HG02840 (cell line): ENCODE measurements at regions not wholly inside any gene's neighbourhood (a gene's known extent, or its start where the extent isn't known, plus 50 kb on each side); places are given as distances from the start of the nearest gene placed in this dataset.

Experiments used
- ATAC-seq: cut with Tn5 transposase; IDR thresholded peaks from one replicate; pipeline ENCODE4 v1.9.1; 2021; ENCODE audit warnings: mild to moderate bottlenecking, moderate library complexity, moderate number of reproducible peaks; ENCODE audit not compliant: unreplicated experiment, low FRiP score

DNA sequence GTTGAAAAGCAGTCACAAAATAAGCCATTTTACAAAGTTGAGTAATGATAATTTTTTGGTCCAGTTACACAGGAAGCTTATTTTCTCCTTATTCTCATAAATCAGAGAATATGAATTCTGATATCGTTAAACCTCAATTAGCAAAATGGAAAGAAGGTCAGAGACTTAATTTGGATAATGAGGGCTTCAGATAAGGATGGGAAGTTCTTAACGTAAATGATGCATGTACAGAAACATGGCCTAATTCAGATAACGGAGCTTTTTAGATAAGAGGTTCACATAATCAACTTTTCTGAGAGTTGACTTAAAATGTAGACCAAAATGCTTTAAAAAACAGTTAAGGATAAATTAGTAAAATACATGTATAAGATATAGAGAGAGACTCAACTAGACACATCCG is 746.3 kb upstream of the SLC10A2 start:
- no peak for ATAC-seq

- no peak for ATAC-seq
These were observed 743.8 kb upstream of the SLC10A2 start for GRCh38 chr13:103810026-103810425.

DNA sequence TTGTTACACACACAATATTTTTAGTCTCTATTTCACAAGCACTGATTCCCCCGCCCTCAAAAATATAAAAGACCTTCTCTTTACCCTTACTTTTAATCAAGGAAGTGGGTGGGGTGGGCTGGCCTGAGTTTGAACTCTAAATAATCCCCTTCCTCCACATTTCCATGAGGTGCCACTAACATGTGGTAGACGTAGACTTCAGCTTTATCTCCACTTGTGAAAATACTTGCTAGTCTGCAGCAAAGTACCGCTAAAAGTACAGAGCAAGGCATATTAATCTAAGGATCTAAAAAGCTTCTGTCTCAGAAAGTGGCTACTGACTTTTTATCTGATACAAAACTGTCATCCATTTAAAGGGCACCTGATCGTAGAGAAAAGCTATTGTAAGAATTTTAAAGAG is 739.6 kb upstream of the SLC10A2 start:
- no peak for ATAC-seq

GRCh38 chr13:103803349-103803748 is 737.1 kb upstream of the SLC10A2 start:
- no peak for ATAC-seq

DNA sequence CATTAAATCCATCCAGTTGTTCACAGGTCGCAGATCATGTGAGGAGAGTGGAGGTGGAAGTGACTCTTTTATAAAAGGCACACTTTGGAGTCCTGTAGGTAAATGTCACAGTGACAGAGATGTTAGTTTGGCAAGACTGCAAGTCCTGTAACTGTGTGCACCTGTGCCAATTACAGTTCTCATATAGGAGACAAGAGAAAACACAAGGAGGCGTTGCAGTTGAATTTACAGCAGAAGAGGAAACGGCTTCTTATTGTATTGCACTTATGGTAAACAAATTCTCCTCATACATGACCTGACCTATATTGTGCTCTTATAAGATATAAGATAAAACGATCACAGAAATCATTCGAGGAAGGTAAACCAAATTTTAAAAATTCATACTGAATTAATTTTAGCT is 732.8 kb upstream of the SLC10A2 start:
- no peak for ATAC-seq

- no peak for ATAC-seq
These were observed 729.8 kb upstream of the SLC10A2 start for GRCh38 chr13:103795892-103796478.

DNA sequence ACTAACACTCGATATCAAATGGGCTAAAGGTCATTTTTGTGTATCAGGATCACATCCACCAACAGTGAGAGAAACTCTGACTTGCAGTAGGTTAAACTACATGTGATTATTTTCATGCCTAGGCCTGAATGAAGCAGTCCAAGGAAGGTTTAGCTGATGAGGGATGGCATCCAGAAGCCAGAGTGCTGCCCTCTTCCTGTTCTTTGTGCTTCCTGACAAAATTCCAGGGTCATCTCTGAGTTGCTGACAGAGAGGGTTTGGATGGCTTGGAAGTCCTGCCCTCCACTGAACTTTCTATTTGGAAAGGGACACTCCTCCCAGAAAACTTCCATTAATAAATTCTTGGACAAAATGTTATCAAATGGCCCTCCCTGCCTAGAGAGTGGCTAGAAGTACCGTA is 728.3 kb upstream of the SLC10A2 start:
- ATAC-seq = no peak

- no peak for ATAC-seq
These were observed 721.9 kb upstream of the SLC10A2 start for GRCh38 chr13:103788061-103788652.

DNA sequence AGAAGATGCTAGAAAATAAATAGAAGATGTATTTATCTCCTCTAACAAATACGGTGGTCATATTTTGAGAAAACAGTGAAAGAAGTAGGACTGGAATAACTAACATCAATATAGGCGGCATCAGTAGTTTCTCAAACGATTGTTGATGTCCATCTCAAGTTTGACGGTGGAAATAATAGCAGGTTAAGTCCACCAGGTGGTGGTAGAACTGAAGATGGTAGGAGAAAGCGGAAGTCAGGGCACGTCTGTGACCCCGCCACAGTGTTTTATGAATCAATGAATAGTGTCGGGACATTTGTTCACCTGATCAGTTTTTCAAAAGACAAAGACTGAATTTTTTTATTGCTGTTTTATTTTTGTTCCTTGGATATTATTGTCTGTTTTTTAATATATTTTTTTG is 706.4 kb upstream of the SLC10A2 start:
- ATAC-seq = no peak

- no peak for ATAC-seq
These were observed 696.3 kb upstream of the SLC10A2 start for GRCh38 chr13:103762523-103762922.

DNA sequence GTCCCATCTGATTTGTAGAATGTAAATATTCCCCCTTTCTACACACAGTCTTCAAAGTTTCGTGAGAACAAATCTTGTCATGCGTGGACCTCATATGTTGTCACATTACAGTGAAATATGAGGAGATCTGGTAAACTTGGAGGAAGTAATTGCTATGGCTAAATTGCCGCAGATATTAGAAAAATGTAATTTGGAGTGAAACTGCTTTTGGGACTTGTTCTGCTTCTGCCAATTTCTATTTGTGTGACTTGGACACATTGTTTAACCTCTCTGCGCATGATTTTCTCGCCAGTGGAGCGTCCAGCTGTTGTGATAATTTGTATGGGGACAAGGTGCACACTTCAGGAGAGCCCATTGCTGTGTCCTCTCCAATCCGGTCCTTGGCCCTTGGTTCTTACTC is 693.1 kb upstream of the SLC10A2 start:
- ATAC-seq = no peak

GRCh38 chr13:103758222-103758621 is 692.0 kb upstream of the SLC10A2 start:
- no peak for ATAC-seq

DNA sequence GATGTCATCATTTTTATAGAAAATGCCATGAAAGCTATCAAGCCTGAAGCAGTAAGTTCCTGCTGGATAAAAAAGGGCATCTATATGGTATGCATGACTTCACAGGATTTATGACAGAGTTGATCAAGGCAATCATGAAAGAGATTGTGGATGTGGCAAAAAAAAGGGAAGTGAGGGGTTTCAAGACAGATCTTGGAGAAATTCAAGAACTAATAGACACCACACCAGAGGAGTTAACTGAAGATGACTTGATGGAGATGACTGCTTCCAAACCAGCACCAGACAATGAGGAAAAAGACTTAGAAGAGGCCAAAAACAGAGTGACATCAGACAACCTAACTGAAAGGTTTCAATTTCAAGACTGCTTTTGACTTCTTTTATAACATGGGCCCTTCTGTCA is 691.1 kb upstream of the SLC10A2 start:
- no peak for ATAC-seq

GRCh38 chr13:103754783-103755182 is 688.6 kb upstream of the SLC10A2 start:
- no peak for ATAC-seq

DNA sequence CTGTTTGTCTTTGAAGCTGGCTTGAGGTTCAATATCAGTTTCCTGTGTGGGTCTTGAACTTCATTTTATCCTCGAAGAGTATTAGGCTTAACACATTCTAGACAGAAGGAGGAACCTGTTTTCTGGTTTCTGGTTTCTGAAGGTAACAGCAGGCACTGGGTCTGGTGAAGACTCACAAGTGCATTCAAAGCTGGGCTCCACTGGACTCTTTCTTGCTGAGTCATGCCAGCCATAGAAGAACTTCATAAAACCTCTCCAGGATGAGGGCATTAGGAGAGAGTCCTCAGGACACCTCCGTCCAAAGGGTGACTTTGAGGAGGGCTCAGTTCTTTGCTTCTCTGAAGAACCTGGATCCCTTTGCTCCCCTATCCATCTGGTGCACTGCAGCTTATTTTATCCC is 668.6 kb upstream of the SLC10A2 start:
- no peak for ATAC-seq

DNA sequence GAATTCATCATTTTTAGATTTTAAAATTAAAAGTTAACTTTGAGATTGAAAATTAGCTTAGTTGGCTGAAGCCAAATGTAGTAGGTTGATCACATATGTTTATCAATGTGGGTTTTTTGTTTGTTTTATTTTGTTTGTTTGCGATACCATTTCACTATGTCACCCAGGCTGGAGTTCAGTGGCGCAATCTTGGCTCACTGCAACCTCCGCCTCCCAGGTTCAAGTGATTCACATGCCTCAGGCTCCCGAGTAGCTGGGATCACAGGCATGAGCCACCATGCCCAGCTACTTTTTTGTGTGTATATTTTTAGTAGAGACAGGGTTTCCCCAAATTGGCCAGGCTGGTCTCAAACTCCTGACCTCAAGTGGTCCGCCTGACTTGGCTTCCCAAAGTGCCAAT is 665.7 kb upstream of the SLC10A2 start:
- ATAC-seq = no peak

GRCh38 chr13:103730407-103730806 is 664.2 kb upstream of the SLC10A2 start:
- no peak for ATAC-seq

DNA sequence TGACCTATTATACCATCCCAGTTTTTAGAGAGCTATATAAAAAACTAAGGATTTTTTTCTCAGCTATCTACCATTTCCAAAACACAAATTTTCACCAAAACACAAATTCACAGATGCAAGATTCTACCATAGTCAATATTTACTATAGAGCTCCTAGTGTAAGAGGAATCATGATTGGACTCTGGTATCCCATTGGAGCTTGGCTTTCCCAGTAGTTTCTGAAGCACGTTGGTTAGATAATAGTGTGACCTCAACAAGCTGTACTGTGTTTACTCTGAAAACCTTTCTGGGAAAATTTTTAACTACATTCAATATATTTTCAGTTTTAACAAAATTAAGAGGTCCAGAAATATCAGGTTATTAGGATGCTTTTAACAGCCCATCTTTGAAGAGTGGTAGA is 660.6 kb upstream of the SLC10A2 start:
- ATAC-seq = no peak

DNA sequence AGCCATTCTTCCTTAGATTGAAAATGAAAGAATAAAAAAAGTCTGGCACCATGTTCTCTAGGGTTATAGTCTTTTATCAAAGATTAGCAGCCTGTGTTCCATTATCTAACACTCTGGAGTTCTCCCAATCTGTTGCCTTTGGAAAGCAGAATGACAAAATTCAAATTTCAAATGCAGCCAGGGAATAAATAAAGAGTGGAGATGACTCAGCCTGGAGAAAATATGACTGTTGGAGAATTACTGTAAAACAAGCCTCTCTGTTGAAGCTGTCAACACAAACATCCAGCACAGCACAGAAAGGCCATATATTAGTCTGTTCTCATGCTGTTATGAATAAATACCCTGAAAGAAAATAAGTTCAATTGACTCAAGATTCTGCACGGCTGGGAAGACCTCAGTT is 650.5 kb upstream of the SLC10A2 start:
- no peak for ATAC-seq

DNA sequence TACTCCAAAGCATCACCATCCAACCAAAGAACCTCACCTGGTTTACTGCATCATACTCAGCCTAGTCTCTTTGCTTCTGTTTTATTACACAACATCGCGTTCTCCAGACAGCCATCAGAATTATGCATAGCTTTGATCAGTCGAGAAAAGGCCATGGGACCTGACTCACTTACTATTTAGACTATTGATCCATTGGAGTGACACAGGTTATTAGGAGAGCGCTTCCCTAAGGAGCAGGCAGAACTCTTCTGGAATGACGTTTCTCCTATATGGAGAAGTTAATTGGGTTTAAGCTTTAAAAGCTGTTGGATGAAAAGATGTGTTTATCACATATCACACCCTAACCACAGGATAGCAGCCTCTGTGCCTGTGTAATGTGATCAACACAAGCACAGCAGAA is 649.1 kb upstream of the SLC10A2 start:
- ATAC-seq = no peak

GRCh38 chr13:103703246-103703645 is 637.0 kb upstream of the SLC10A2 start:
- no peak for ATAC-seq

GRCh38 chr13:103698000-103698399 is 631.8 kb upstream of the SLC10A2 start:
- no peak for ATAC-seq

DNA sequence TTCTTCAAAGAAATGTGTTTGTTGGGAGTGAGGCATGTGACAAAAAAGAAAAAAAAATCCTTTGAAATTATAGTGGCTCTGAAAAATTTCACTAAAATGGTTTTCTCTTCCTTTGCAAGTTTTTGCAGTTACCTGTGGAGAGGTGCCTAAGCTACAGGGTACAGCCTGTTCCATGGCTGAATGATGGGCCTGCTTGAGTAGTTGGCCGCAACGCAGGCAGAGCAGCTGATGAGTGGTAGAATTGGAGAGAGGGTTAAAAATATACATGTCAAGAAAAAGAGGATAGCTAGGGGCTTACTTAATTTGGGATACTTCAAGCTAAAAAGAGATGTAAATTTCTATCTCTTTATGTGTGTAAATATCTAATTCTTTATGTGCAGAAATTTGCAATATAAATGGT is 629.1 kb upstream of the SLC10A2 start:
- ATAC-seq = no peak
